Body of pancreas (tissue), 4 donors: ENCODE measurements at regions not wholly inside any gene's neighbourhood (a gene's known extent, or its start where the extent isn't known, plus 50 kb on each side); places are given as distances from the start of the nearest gene placed in this dataset.

Experiments
- POLR2A ChIP-seq, 3 donors: fragments of 450-650 bp; IDR thresholded peaks; one replicate each; pipeline ENCODE4 v1.6.1; 2016; ENCODE audit warnings: antibody characterized with exemption in 3 of 3, mild to moderate bottlenecking in 2 of 3
- TF ChIP-seq, protein P1 (sequence below), 7 experiments: fragments of 450-650 bp in 4 of 7; fragments of 200-600 bp in 3 of 7; sonication (generic) in 3 of 7; IDR thresholded peaks; one replicate each; pipeline ENCODE4 v1.5.1; 2016 to 2019; ENCODE audit warnings: antibody characterized with exemption in 7 of 7

GRCh38 chr15:31434588-31435260 is 108.1 kb downstream of the KLF13 start:
- TF ChIP-seq, protein P1, sequence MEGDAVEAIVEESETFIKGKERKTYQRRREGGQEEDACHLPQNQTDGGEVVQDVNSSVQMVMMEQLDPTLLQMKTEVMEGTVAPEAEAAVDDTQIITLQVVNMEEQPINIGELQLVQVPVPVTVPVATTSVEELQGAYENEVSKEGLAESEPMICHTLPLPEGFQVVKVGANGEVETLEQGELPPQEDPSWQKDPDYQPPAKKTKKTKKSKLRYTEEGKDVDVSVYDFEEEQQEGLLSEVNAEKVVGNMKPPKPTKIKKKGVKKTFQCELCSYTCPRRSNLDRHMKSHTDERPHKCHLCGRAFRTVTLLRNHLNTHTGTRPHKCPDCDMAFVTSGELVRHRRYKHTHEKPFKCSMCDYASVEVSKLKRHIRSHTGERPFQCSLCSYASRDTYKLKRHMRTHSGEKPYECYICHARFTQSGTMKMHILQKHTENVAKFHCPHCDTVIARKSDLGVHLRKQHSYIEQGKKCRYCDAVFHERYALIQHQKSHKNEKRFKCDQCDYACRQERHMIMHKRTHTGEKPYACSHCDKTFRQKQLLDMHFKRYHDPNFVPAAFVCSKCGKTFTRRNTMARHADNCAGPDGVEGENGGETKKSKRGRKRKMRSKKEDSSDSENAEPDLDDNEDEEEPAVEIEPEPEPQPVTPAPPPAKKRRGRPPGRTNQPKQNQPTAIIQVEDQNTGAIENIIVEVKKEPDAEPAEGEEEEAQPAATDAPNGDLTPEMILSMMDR (IDR thresholded peaks at IDR 0.05), result no peak
- no peak for TF ChIP-seq POLR2A (IDR thresholded peaks at IDR 0.05)
